Fibroblast of skin of right biceps (primary cell): ENCODE measurements at regions not wholly inside any gene's neighbourhood (a gene's known extent, or its start where the extent isn't known, plus 50 kb on each side); places are given as distances from the start of the nearest gene placed in this dataset.

Experiments
- DNase-seq: peaks from one replicate; pipeline ENCODE4 v3.0.0-alpha.2; 2013

DNA sequence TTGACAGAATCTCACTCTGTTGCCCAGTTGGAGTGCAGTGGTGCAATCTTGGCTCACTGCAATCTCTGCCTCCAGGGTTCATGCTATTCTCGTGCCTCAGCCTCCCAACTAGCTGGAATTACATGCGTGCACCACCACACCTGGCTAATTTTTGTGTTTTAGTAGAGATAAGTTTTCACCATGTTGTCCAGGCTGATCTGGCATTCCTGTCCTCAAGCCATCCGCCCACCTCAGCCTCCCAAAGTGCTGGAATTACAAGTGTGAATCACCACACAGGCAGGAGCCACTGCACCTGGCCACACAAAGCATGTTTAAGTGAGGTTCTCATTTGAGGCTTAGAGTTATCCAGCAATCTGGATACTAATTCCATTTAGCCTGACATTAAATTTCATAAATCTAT lies 180.9 kb upstream of the GRID2 start:
- DNase-seq: no peak

DNA sequence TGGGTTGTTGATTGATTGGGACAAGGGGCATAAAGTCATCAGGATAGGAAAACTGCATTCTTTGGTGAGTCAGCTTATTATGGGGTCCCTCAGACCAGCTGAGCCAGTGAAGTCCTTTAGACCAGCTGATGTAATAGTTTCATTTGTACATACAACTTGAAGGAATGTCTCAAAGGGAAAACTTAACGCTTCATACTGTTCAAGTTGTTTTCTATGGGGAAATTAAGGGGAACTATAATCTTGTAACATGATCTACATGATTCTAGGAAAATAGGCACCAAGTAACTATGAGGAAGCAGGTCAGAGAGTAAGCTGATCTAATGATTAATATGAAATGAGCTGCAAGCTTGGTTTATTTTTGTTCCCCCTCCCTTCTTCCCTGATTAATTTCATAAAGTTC lies 175.1 kb upstream of the GRID2 start:
- DNase-seq: peak; percentile 17

GRCh38 chr4:92129408-92129994 lies 174.3 kb upstream of the GRID2 start:
- DNase-seq: no peak

- DNase-seq: no peak
Observed at GRCh38 chr4:92136434-92136833, 167.3 kb upstream of the GRID2 start.

DNA sequence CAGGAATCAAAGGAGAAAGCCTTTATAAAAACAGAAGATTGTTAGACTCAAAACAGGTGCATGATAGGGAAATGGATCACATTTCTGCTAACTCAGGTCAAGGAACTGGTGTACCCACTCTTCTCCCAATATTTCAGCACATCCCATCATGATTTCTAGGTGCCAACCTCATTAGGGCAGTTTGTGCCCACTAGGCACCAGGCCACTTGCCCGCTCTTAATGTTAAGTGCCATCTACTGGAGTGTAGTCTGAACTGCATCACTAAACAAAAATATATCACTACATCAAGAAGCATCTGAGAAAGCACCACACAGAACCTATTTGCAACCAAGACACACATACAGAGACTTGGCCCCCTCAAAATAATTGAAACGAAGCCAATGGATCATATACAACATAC lies 140.4 kb upstream of the GRID2 start:
- DNase-seq: no peak

GRCh38 chr4:92170340-92170739 lies 133.4 kb upstream of the GRID2 start:
- no peak for DNase-seq

DNA sequence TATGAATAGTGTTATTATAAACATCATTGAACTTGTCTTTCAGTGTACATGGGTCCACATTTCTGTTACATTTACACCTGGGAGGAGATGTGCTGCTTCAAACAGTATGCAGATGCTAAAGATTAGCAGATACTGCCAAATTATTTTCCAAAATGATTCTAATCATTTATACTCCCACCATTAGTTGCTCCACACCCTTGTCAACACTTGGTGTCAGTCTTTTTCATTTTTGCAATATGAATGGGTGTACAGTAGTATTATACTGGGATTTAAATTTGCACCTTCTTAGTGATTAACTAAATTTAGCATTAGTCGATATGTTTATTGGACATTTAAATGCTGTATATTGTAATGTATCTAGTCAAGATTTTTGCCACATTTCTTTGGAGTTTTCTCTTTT lies 131.6 kb upstream of the GRID2 start:
- DNase-seq: peak; percentile 3

DNA sequence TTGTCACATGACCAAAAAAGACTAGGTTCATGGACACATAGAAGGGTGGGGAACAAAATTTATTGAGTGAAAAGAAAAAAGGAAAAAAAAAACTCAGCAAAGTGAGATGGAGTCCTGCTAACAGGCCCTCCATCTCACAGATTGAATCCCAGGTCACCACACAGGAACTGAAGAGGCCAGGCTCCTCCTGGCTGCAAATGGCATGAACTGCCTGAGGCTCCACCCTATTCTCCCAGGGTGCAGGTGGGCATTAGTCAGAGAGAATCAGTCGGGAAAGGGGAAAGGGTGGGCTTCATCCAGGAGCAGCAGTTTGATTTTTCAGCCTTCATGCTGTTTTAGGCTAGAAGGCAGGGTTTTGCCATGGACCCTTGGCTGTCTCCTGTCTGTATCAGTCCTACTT lies 128.5 kb upstream of the GRID2 start:
- no peak for DNase-seq

- DNase-seq: no peak
Observed at GRCh38 chr4:92182006-92182735, 121.6 kb upstream of the GRID2 start.

DNA sequence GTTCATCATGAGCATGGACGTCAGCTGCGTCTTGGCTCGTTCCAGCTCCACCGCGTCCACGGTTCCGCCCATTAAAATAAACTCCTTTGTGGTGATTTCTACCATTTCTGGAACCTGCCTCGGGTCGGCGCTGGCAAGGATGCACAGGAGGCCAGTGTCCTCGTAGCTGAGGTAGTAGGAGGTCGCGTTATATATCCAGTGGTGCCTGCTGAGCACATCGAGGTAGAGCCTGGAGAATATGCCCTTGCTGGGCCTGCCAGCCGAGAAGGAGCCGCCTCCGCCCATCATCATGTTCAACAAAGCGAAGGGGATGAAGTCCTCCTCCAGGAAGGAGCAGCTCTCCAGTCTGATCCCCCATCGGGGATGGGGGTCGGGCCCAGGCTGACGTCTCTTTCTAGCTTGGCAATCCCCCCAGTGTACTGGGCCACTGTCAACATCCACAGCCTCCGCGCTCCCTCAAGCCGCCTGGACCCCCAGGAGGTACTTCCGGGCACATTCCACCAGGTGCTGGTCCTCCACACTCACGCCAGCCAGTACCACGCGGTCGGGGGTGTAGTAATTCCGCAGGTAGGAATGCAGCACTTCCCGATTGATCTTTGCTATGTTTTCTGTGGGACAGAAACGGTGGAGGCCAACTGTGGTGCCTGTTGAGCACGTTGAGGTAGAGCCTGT lies 120.9 kb upstream of the GRID2 start:
- no peak for DNase-seq

DNA sequence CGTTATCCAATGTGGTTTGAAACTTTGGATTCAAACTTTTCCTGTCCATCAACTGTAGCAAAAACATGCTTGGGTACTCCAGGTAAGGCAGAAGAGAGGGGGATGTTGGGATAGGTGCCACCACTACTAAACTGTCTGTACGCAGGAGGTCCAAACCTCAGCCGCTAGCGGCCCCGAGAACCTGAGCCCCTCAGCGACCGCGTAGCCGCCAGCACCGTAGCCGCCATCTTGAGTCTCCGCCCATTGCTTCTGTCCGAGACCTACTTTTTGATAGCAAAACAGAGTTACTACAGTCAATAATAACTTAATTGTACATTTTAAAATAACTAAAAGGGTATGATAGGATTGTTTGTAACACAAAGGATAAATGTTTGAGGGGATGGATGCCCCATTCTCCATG lies 119.9 kb upstream of the GRID2 start:
- no peak for DNase-seq

- peak; percentile 34 for DNase-seq
Observed at GRCh38 chr4:92184566-92184965, 119.2 kb upstream of the GRID2 start.

DNA sequence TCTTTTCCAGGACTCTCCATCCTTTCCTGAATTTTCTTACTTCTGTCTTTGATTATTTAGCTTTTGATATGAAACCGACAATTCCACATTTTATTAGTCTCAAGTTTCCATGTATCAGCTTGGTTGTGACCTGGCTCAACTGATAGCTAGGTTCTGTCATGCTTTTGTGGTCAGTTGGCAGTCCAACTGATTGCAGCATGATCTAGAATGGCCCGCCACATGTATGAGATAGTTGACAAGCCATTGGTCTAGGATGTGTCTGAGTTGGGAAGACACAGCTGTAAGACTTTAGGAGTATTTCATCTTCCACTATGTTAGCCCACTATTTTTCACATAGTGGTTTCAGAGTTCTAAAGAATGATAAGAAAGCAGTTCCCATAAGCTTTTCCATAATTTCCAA lies 117.5 kb upstream of the GRID2 start:
- DNase-seq: no peak

- no peak for DNase-seq
Observed at GRCh38 chr4:92189146-92189545, 114.6 kb upstream of the GRID2 start.

DNA sequence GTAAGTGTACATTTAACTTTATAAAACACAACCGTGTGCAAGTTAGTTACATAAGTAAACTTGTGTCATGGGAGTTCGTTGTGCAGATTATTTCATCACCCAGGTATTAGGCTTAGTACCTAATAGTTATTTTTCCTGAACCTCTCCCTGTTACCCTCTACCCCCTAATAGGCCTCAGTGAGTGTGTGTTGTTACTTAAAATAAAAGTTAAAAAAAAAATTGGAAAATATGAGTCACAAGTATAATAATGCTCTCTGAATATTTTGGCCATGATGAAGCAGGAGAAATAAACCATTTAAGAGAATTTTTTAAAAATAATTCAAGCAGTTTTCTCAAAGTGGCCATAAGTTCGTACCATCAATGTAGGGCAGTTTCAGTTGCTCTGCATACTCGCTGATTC lies 105.1 kb upstream of the GRID2 start:
- DNase-seq: peak; percentile 71

- DNase-seq: no peak
Observed at GRCh38 chr4:92199135-92199534, 104.6 kb upstream of the GRID2 start.

DNA sequence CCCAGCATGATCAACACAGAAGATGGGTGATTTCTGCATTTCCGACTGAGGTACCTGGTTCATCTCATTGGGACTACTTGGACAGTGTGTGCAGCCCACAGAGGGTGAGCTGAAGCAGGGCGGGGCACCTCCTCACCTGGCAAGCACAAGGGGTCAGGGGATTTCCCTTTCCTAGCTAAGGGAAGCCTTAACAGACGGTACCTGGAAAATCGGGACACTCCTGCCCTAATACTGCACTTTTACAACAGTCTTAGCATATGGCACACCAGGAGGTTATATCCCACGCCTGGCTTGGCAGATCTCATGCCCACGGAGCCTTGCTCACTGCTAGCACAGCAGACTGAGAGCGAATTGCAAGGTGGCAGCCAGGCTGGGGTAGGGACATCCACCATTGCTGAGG lies 92.9 kb upstream of the GRID2 start:
- DNase-seq: no peak

DNA sequence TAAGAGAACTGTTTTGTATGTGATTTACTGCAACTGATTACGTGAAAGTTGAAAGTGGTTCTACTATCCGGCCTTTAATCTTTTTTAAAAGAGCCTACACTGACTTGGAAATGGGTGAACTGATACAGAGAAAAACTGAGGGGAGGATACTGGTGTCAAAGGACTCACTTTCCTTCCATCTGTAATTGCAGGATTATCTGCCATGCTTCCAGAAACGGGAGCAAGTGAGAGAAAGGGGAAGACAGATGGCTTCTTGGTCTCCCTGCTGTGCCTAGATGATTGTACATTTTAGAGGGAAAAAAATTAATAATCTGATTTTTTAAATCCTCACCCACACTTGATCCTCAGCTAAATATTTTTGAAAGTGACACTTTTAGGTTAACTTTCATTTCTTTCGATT lies 88.3 kb upstream of the GRID2 start:
- no peak for DNase-seq

GRCh38 chr4:92231511-92231910 lies 72.3 kb upstream of the GRID2 start:
- DNase-seq: peak; percentile 35

DNA sequence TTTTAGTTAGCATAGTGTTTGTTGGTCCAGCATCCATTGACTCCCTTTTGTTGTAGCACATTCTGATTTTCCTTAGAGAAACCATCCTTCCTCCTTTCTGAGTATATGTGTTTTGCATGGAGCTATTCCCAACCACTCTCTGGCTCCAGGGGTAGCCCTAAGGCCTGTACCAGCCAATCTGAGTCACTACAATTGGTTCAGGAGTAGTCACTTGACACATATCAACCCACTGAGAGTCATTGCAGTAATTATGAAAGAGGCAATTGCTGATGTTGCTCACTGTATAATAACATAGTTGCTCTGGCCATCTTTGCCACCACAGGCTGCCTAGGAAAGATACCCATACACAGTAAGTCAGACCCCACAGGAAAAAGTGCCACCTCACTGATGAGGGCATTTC lies 71.2 kb upstream of the GRID2 start:
- DNase-seq: peak; percentile 24

GRCh38 chr4:92234393-92235176 lies 69.2 kb upstream of the GRID2 start:
- peak; percentile 99 for DNase-seq

DNA sequence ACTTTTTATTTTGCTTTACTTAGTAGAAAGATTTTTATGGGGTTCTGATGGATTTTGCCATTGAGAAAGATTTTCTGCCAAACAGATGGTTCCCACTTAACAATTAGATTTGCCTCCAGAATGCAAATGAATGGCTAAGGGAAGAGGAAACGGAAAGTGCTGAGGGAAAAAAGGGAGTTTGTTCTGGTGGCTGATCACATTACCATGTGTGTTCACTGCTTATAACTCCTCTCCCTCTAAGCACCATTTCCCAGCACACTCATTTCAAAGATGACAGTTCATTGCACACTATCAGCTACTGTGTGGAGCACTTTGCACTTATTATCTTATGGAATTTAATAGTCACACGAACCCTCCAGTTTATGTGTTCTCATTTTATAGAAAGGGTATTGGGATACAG lies 68.0 kb upstream of the GRID2 start:
- DNase-seq: peak; percentile 23

- peak; percentile 60 for DNase-seq
Observed at GRCh38 chr4:92236877-92237276, 66.9 kb upstream of the GRID2 start.

GRCh38 chr4:92237559-92237958 lies 66.2 kb upstream of the GRID2 start:
- no peak for DNase-seq
